ENCODE measurements at regions not wholly inside any gene's neighbourhood (a gene's known extent, or its start where the extent isn't known, plus 50 kb on each side); places are given as distances from the start of the nearest gene placed in this dataset.

GRCh38 chr16:86371083-86371803 is 139.1 kb upstream of the FOXF1 start:
- no peaks in the 10 kb centered on the region for H4K20me1 ChIP-seq
- H3K4me3 ChIP-seq = no peak overlapping the region
- no peak for TF ChIP-seq Cebpa-rat (IDR thresholded peaks at IDR 0.05)
- H3K27ac ChIP-seq = no peak overlapping the region
- peaks cover 12 to 28% (median 18%) of the 10 kb centered on the region in 11 experiments; a peak in 21 of 22 replicates for H3K9me3 ChIP-seq (replicated peaks in 1 of 11)
- no peak overlapping the region for H3K9ac ChIP-seq
- no peaks in the 10 kb centered on the region; a peak in 1 of 20 replicates for H3K4me1 ChIP-seq
- no peaks in the 10 kb centered on the region for H3K36me3 ChIP-seq
- H3K27me3 ChIP-seq = peaks cover 0 to 13% (median 4%) of the 10 kb centered on the region in 11 experiments; a peak in 10 of 22 replicates
- H3K4me2 ChIP-seq = no peak overlapping the region

- Histone ChIP-seq H3K4me3 (no peak overlapping the region), H3K27ac (no peak overlapping the region), H3K4me2 (no peak overlapping the region), H4K20me1 (no peaks in the 10 kb centered on the region), H3K9me3 (replicated peaks in 1 of 11) (peaks cover 12 to 28% (median 18%) of the 10 kb centered on the region in 11 experiments; a peak in 21 of 22 replicates), H3K9ac (no peak overlapping the region), H3K36me3 (no peaks in the 10 kb centered on the region), H3K27me3 (peaks cover 0 to 5% (median 0%) of the 10 kb centered on the region in 11 experiments; a peak in 2 of 22 replicates), H3K4me1 (peaks cover 0 to 9% (median 0%) of the 10 kb centered on the region in 10 experiments; a peak in 2 of 20 replicates)
- TF ChIP-seq Cebpa-rat (IDR thresholded peaks at IDR 0.05) = no peak
Observed at GRCh38 chr16:86372193-86372592, 138.1 kb upstream of the FOXF1 start.

DNA sequence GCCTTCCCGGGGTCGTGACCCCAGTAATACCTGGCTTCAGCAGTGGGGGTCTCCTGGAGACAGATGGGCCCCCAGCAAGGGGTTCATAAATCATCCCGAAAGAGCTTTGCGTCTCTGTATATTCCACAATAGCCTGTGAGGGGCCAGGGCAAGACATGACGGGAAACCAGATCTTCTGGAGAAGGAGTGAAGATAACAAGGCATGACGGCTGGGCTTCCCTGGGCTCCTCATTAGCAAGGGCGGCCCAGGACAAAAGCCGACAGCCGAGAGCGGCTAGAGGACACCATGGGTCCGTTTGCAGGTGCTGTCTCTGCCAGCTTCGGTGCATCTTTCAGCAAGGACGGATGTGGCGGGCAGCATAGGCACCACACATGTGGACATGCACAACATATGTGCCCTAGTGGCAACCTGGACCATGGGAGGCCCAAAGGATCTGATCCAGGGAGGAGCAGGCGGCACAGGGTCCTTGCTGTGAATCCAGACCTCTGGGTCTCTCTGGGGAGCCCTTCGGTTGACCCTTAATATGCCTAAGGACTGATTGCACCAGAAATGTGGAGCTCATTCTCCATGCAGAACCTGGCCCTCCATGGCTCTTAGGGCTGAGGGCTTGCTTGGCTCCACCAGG is 136.9 kb upstream of the FOXF1 start:
- no peaks in the 10 kb centered on the region for H4K20me1 ChIP-seq
- H3K4me2 ChIP-seq = no peak overlapping the region
- H3K36me3 ChIP-seq = no peaks in the 10 kb centered on the region
- no peaks in the 10 kb centered on the region for H3K27me3 ChIP-seq
- peaks cover 6 to 19% (median 8%) of the 10 kb centered on the region in 10 experiments; a peak in 19 of 20 replicates for H3K4me1 ChIP-seq
- no peak overlapping the region for H3K9ac ChIP-seq
- TF ChIP-seq Cebpa-rat (IDR thresholded peaks at IDR 0.05) = no peak
- H3K9me3 ChIP-seq (replicated peaks in 1 of 11) = peaks cover 12 to 28% (median 18%) of the 10 kb centered on the region in 11 experiments; a peak in 21 of 22 replicates
- H3K4me3 ChIP-seq = no peak overlapping the region
- H3K27ac ChIP-seq = no peak overlapping the region

- no peak overlapping the region for H3K4me2 ChIP-seq
- peaks cover 19 to 32% (median 21%) of the 10 kb centered on the region in 10 experiments for H3K4me1 ChIP-seq
- no peaks in the 10 kb centered on the region for H4K20me1 ChIP-seq
- H3K27me3 ChIP-seq = no peaks in the 10 kb centered on the region
- H3K9ac ChIP-seq = no peak overlapping the region
- H3K27ac ChIP-seq = no peak overlapping the region
- TF ChIP-seq Cebpa-rat (IDR thresholded peaks at IDR 0.05) = no peak
- H3K36me3 ChIP-seq = no peaks in the 10 kb centered on the region
- no peak overlapping the region for H3K4me3 ChIP-seq
- H3K9me3 ChIP-seq (replicated peaks in 1 of 11) = peaks cover 12 to 28% (median 18%) of the 10 kb centered on the region in 11 experiments; a peak in 21 of 22 replicates
Observed at GRCh38 chr16:86374603-86375130, 135.7 kb upstream of the FOXF1 start.

DNA sequence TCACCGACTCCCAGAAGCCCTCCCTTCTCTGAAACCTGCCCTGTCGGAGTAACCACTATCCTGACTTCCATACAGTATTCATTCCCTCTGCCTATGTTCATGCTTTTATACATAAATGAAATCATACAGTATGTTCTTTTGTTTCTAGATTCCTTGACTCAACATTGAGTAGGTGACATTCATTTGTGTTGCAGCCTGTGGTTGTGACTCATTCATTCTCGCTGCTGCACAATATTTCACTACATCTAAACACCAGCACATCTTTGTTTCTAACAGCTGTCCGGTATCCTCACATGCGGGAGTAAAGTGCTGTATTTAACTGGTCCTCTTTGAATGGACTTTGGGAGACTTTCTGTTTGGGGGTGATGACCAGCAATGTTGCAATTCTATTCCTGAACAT is 135.0 kb upstream of the FOXF1 start:
- H3K27me3 ChIP-seq = no peaks in the 10 kb centered on the region

DNA sequence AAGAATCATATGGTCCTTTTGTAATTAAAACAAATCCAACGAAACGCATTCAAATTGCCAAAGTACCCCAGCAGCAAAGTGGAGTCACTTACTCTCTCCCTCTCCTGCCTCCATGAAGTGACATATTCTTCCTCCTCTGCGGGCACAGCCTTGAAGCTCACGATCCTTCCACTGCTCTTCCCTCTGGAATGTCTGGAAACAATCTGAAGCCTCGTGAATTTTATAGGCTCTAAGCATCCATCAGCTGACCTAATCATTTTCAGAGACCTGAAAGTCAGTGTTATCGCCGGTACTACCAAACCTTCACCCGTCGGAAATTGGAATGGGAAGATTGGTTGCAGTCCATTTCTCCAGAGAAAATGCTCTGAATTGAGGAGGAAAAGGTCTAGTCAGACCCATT is 134.5 kb upstream of the FOXF1 start:
- no peak for TF ChIP-seq Cebpa-rat (IDR thresholded peaks at IDR 0.05)

More for the DNA sequence above, 135.0 kb upstream of the FOXF1 start:
- TF ChIP-seq Cebpa-rat (IDR thresholded peaks at IDR 0.05) = no peak
- Histone ChIP-seq H3K9me3 (replicated peaks in 1 of 11) (peaks cover 12 to 28% (median 18%) of the 10 kb centered on the region in 11 experiments; a peak in 21 of 22 replicates), H3K9ac (no peak overlapping the region), H3K4me1 (peaks cover 21 to 39% (median 27%) of the 10 kb centered on the region in 10 experiments), H3K4me3 (no peak overlapping the region), H3K27ac (no peak overlapping the region), H3K36me3 (no peaks in the 10 kb centered on the region), H4K20me1 (no peaks in the 10 kb centered on the region), H3K4me2 (no peak overlapping the region)

GRCh38 chr16:86376837-86377236 is 133.5 kb upstream of the FOXF1 start:
- Histone ChIP-seq H3K27ac (peak overlapping the region in 2 of 11 experiments; percentile 26 to 41; a peak in 2 of 22 replicates), H3K27me3 (no peaks in the 10 kb centered on the region)

More for the DNA sequence above, 134.5 kb upstream of the FOXF1 start:
- Histone ChIP-seq H4K20me1 (no peaks in the 10 kb centered on the region), H3K4me1 (peaks cover 21 to 44% (median 28%) of the 10 kb centered on the region in 10 experiments), H3K9ac (no peak overlapping the region), H3K36me3 (no peaks in the 10 kb centered on the region), H3K9me3 (replicated peaks in 1 of 11) (peaks cover 12 to 28% (median 18%) of the 10 kb centered on the region in 11 experiments; a peak in 21 of 22 replicates), H3K27me3 (no peaks in the 10 kb centered on the region), H3K4me2 (no peak overlapping the region), H3K4me3 (no peak overlapping the region), H3K27ac (no peak overlapping the region)

DNA sequence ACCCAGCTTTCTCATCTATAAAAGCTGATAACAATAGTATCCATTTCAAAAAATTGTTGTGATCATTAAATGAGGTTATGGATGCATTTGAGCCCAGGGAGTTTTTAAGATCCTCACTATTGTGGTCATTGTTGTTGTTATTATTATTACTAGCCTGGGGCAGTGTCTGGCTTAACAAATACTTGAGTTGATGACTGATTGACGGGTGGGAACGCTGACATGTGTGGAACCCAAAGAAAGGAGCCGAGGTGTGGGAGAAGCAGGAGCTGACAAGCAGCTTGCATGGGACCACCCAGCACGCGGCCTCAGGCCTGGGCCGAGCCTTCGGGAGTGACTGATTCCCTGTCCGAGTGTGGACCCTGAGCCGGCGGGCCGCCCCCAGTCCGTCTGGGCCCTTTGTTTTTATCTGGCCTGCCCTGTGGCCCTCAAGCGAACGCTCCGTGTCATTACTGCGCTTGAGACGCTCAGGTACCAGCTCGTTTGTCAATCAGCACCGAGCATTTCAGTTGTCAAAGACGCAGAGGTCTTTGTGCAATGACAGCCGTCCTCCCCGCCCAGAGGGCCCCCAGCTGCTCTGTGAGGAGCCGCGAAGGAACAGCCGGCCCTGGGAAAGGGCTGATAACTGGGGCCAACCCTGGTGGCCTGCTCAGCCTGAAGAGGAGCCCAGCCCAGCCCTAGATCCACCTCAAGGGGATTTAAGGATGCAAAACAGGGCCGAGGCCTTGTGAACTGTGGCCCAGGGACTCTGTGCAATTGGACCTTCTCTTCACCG is 132.9 kb upstream of the FOXF1 start:
- H3K4me2 ChIP-seq = peak overlapping the region in 7 of 11 experiments; percentile 34 to 77 (median 71); a peak in 9 of 22 replicates
- H3K4me3 ChIP-seq = no peak overlapping the region
- peaks cover 12 to 27% (median 18%) of the 10 kb centered on the region in 11 experiments; a peak in 21 of 22 replicates for H3K9me3 ChIP-seq (replicated peaks in 1 of 11)
- no peaks in the 10 kb centered on the region for H4K20me1 ChIP-seq
- H3K36me3 ChIP-seq = no peaks in the 10 kb centered on the region
- H3K27me3 ChIP-seq = no peaks in the 10 kb centered on the region
- H3K4me1 ChIP-seq = peaks cover 21 to 45% (median 28%) of the 10 kb centered on the region in 10 experiments
- H3K9ac ChIP-seq = no peak overlapping the region
- H3K27ac ChIP-seq = peak overlapping the region in 2 of 11 experiments; percentile 26 to 41; a peak in 2 of 22 replicates
- no peak for TF ChIP-seq Cebpa-rat (IDR thresholded peaks at IDR 0.05)

More at GRCh38 chr16:86376837-86377236, 133.5 kb upstream of the FOXF1 start:
- H4K20me1 ChIP-seq = no peaks in the 10 kb centered on the region
- TF ChIP-seq Cebpa-rat (IDR thresholded peaks at IDR 0.05) = no peak
- no peak overlapping the region for H3K4me3 ChIP-seq
- peaks cover 21 to 44% (median 28%) of the 10 kb centered on the region in 10 experiments for H3K4me1 ChIP-seq
- H3K9ac ChIP-seq = no peak overlapping the region
- H3K9me3 ChIP-seq (replicated peaks in 1 of 11) = peaks cover 12 to 28% (median 18%) of the 10 kb centered on the region in 11 experiments; a peak in 21 of 22 replicates
- H3K36me3 ChIP-seq = no peaks in the 10 kb centered on the region
- H3K4me2 ChIP-seq = no peak overlapping the region

Data from BLaER1 treated with 17β-estradiol and CSF1 and Interleukin-3, amounts not matched to agents 10 nM and 100 nM (cell line).